A549 (cell line): ENCODE measurements at regions not wholly inside any gene's neighbourhood (a gene's known extent, or its start where the extent isn't known, plus 50 kb on each side); places are given as distances from the start of the nearest gene placed in this dataset.

Source experiments
- ATAC-seq, 2 experiments: fragments of 200-7000 bp in 1 of 2; fragments of >200 bp in 1 of 2; cut with Nextera tagmentation in 1 of 2; cut with Tn5 transposase in 1 of 2; 3 replicates each; pipeline versions ENCODE4 v1.8.0 to v1.9.1; 2018 to 2020; ENCODE audit warnings: mild to moderate bottlenecking in 1 of 2, moderate library complexity in 1 of 2
- CTCF ChIA-PET: fragments of 300-600 bp; sonication (Branson Sonifier 250); formaldehyde crosslinking; extraction: SDS; loops from one replicate; lab custom pipeline; 2021; ENCODE audit warnings: antibody characterized with exemption, inconsistent platforms; lab: Yijun Ruan, JAX
- POLR2A ChIA-PET: fragments of 350-600 bp; formaldehyde crosslinking; extraction: SDS; loops from one replicate; lab custom pipeline; 2021; ENCODE audit warnings: antibody characterized with exemption, inconsistent platforms; lab: Yijun Ruan, JAX
- DNase-seq, 2 experiments: peaks; one replicate each; pipeline versions ENCODE4 v3.0.0 to v3.0.0-alpha.2; 2011 to 2016; ENCODE audit warnings: low read depth in 1 of 2, low spot score in 1 of 2
- FAIRE-seq: peaks from 2 replicates; lab custom pipeline; 2011; peaks lifted over from hg19 to GRCh38; lab: Jason Lieb, UNC
- H3K27ac ChIP-seq, 2 experiments: fragments of >200 bp; sonication (Bioruptor Twin); formaldehyde crosslinking; 3 replicates each; pipeline ENCODE4 v1.5.1; 2016 to 2017
- H3K4me1 ChIP-seq: fragments of >200 bp; sonication (Bioruptor Twin); formaldehyde crosslinking; 3 replicates; pipeline ENCODE4 v1.6.1; 2016
- H3K4me2 ChIP-seq: fragments of >200 bp; sonication (Bioruptor Twin); formaldehyde crosslinking; 3 replicates; pipeline ENCODE4 v1.6.1; 2016
- H3K4me3 ChIP-seq: fragments of >200 bp; sonication (Bioruptor Twin); formaldehyde crosslinking; 3 replicates; pipeline ENCODE4 v1.5.1; 2016
- H3K9me3 ChIP-seq: fragments of >200 bp; sonication (Bioruptor Twin); formaldehyde crosslinking; 3 replicates; pipeline ENCODE4 v1.6.1; 2016
- CBX2 ChIP-seq: fragments of 200-600 bp; sonication (generic); IDR thresholded peaks from 2 replicates; pipeline ENCODE4 v1.6.1; 2016; ENCODE audit warnings: low read depth, mild to moderate bottlenecking, borderline replicate concordance
- CBX8 ChIP-seq: fragments of 200-600 bp; sonication (generic); IDR thresholded peaks from 2 replicates; pipeline ENCODE4 v1.6.1; 2016
- CHD2 ChIP-seq: fragments of 150-350 bp; IDR thresholded peaks from 2 replicates; pipeline ENCODE4 v1.6.1; 2014; ENCODE audit warnings: low read length; ENCODE audit not compliant: partially characterized antibody
- CTCF ChIP-seq: fragments of >200 bp; sonication (Bioruptor Twin); formaldehyde crosslinking; IDR thresholded peaks from 3 replicates; pipeline ENCODE4 v1.5.1; 2016
- FOSL2 ChIP-seq, 2 experiments: fragments of 450-650 bp in 1 of 2; fragments of >200 bp in 1 of 2; sonication (Bioruptor Twin) in 1 of 2; formaldehyde crosslinking; IDR thresholded peaks; 2 replicates each; pipeline versions ENCODE4 v1.5.0 to v1.6.1; 2016 to 2020; ENCODE audit warnings: mild to moderate bottlenecking in 1 of 2, moderate library complexity in 1 of 2
- HEYL ChIP-seq: fragments of 250-450 bp; sonication (Bioruptor Pico); IDR thresholded peaks from 2 replicates; pipeline ENCODE4 v1.8.0; 2021; ENCODE audit warnings: mild to moderate bottlenecking, moderate library complexity
- HOXB13 ChIP-seq: fragments of 250-450 bp; sonication (Bioruptor Pico); IDR thresholded peaks from 2 replicates; pipeline ENCODE4 v1.5.0; 2020; ENCODE audit warnings: low read depth, mild to moderate bottlenecking, moderate library complexity
- HOXB5 ChIP-seq: fragments of 250-450 bp; sonication (Bioruptor Pico); IDR thresholded peaks from 2 replicates; pipeline ENCODE4 v1.5.0; 2020; ENCODE audit warnings: mild to moderate bottlenecking, moderate library complexity
- KDM1A ChIP-seq: fragments of 200-600 bp; sonication (generic); IDR thresholded peaks from 2 replicates; pipeline ENCODE4 v1.6.1; 2016; ENCODE audit warnings: low read depth, mild to moderate bottlenecking
- MAFK ChIP-seq: fragments of 450-650 bp; IDR thresholded peaks from 2 replicates; pipeline ENCODE4 v1.6.1; 2014; ENCODE audit not compliant: partially characterized antibody
- PBX3 ChIP-seq: IDR thresholded peaks from 2 replicates; pipeline ENCODE4 v1.6.1; 2012
- PHF8 ChIP-seq: fragments of 200-600 bp; sonication (generic); IDR thresholded peaks from 2 replicates; pipeline ENCODE4 v1.6.1; 2016; ENCODE audit warnings: low read depth, mild to moderate bottlenecking, antibody characterized with exemption, moderate library complexity, borderline replicate concordance
- POLR2AphosphoS2 ChIP-seq: conservative IDR thresholded peaks from 2 replicates; pipeline ENCODE4 v1.6.1; 2012; ENCODE audit warnings: low read length, improper control_type of control experiment, inconsistent platforms
- RCOR1 ChIP-seq: fragments of 150-350 bp; IDR thresholded peaks from 2 replicates; pipeline ENCODE4 v1.6.1; 2014; ENCODE audit warnings: antibody characterized with exemption, low read length, low read depth
- REST ChIP-seq: fragments of 200-600 bp; sonication (generic); IDR thresholded peaks from 2 replicates; pipeline ENCODE4 v1.6.1; 2016; ENCODE audit warnings: antibody characterized with exemption, mild to moderate bottlenecking, moderate library complexity
- RFX5 ChIP-seq: fragments of 450-650 bp; IDR thresholded peaks from 2 replicates; pipeline ENCODE4 v1.7.1; 2014; ENCODE audit warnings: antibody characterized with exemption, mild to moderate bottlenecking, moderate library complexity
- RNF2 ChIP-seq: fragments of 200-600 bp; sonication (generic); IDR thresholded peaks from 2 replicates; pipeline ENCODE4 v1.6.1; 2016; ENCODE audit warnings: low read depth, mild to moderate bottlenecking, antibody characterized with exemption, moderate library complexity, borderline replicate concordance
- SMC3 ChIP-seq: fragments of >200 bp; sonication (Bioruptor Twin); formaldehyde crosslinking; IDR thresholded peaks from 3 replicates; pipeline ENCODE4 v1.6.1; 2018; ENCODE audit warnings: inconsistent platforms
- SREBF2 ChIP-seq: fragments of 450-650 bp; IDR thresholded peaks from 2 replicates; pipeline ENCODE4 v1.6.1; 2014; ENCODE audit warnings: mild to moderate bottlenecking, moderate library complexity
- TFCP2L1 ChIP-seq: fragments of 250-450 bp; sonication (Bioruptor Pico); IDR thresholded peaks from 2 replicates; pipeline ENCODE4 v1.5.0; 2021; ENCODE audit warnings: mild to moderate bottlenecking
- TP53 ChIP-seq: fragments of 250-450 bp; sonication (Bioruptor Pico); IDR thresholded peaks from 2 replicates; pipeline ENCODE4 v1.5.0; 2021; ENCODE audit warnings: mild to moderate bottlenecking, moderate library complexity
- ZNF302 ChIP-seq: fragments of 250-450 bp; sonication (Bioruptor Pico); IDR thresholded peaks from 2 replicates; pipeline ENCODE4 v1.9.0; 2021; ENCODE audit warnings: inconsistent platforms, mild to moderate bottlenecking, moderate library complexity
- WGBS: methylation state at CpG from one replicate; pipeline ENCODE4 v1.1.6; 2017; ENCODE audit errors: missing lambda C conversion rate; 5-methylcytosine and 5-hydroxymethylcytosine counted together
- TF ChIP-seq, protein P1 (sequence below): IDR thresholded peaks from 2 replicates; pipeline ENCODE4 v1.6.1; 2012

GRCh38 chr2:117323331-117323730 is 491.2 kb upstream of the DDX18 start:
- DNase-seq (no peak), ATAC-seq (no peak), FAIRE-seq (no peak)
- CTCF ChIA-PET, result interaction anchor here (1.1 to 1.4 kb wide), 2 partner anchors 13 to 14 kb away, joined by 3 read pairs; no protein-coding TSS in a partner anchor
- no peaks in the 10 kb centered on the region for H3K9me3 ChIP-seq
- WGBS, result 1% methylated on average over 8 of the region's 8 CpGs
- no peaks in the 10 kb centered on the region for H3K4me1 ChIP-seq
- TF ChIP-seq RFX5, result no peak
- no peak for TF ChIP-seq TP53 (CRISPR knock-in tag)
- TF ChIP-seq CTCF, result no peak
- TF ChIP-seq RNF2, result no peak
- TF ChIP-seq, protein P1, sequence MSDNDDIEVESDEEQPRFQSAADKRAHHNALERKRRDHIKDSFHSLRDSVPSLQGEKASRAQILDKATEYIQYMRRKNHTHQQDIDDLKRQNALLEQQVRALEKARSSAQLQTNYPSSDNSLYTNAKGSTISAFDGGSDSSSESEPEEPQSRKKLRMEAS, result no peak
- no peak for TF ChIP-seq SREBF2
- TF ChIP-seq HOXB5 (CRISPR knock-in tag), result no peak
- TF ChIP-seq PBX3, result no peak
- TF ChIP-seq HOXB13, result no peak
- H3K27ac ChIP-seq, result no peak overlapping the region
- POLR2A ChIA-PET, result no interaction called here
- no peak overlapping the region for H3K4me3 ChIP-seq
- H3K4me2 ChIP-seq, result no peak overlapping the region

GRCh38 chr2:117330641-117331040 is 483.9 kb upstream of the DDX18 start:
- POLR2A ChIA-PET, result no interaction called here
- no peak for TF ChIP-seq PHF8
- TF ChIP-seq TFCP2L1 (CRISPR knock-in tag), result no peak
- TF ChIP-seq CBX8, result no peak
- no peak for TF ChIP-seq FOSL2 (IDR thresholded peaks at IDR 0.05)
- no peak for TF ChIP-seq FOSL2 (CRISPR knock-in tag; IDR thresholded peaks at IDR 0.05)
- no peak for TF ChIP-seq MAFK
- TF ChIP-seq TP53 (CRISPR knock-in tag), result no peak
- TF ChIP-seq, protein P1, result no peak
- no peak for TF ChIP-seq RCOR1
- TF ChIP-seq PBX3, result no peak
- no peak for TF ChIP-seq HEYL (CRISPR knock-in tag)
- no peak for TF ChIP-seq REST
- TF ChIP-seq ZNF302 (CRISPR knock-in tag), result no peak
- TF ChIP-seq SMC3, result no peak
- no peak for TF ChIP-seq CHD2
- no peak for TF ChIP-seq KDM1A
- no peak for TF ChIP-seq POLR2AphosphoS2
- no peak for TF ChIP-seq CBX2
- H3K27ac ChIP-seq, result no peak overlapping the region
- no peak overlapping the region for H3K4me3 ChIP-seq
- H3K9me3 ChIP-seq, result no peaks in the 10 kb centered on the region
- ATAC-seq (no peak), DNase-seq (no peak), FAIRE-seq (no peak)
- H3K4me2 ChIP-seq, result no peak overlapping the region
- 15% methylated on average over 4 of the region's 4 CpGs for WGBS
- H3K4me1 ChIP-seq, result no peaks in the 10 kb centered on the region
- CTCF ChIA-PET, result interaction anchor here (1.1 kb wide), 1 partner anchor 10 kb away, joined by 3 read pairs; no protein-coding TSS in a partner anchor
